ENCODE measurements at regions not wholly inside any gene's neighbourhood (a gene's known extent, or its start where the extent isn't known, plus 50 kb on each side); places are given as distances from the start of the nearest gene placed in this dataset.

GRCh38 chr15:27617013-27617412 is 482.1 kb downstream of the OCA2 start (continued):
- TF ChIP-seq REST (IDR thresholded peaks at IDR 0.05; ENCODE audit: unreplicated experiment) (no peak), JUNB (IDR thresholded peaks at IDR 0.05; ENCODE audit: unreplicated experiment) (no peak)

- peaks cover 6% of the 10 kb centered on the region; the same call in 1 of the 2 replicates for H3K36me3 ChIP-seq (ENCODE audit: insufficient read depth)
Measured at GRCh38 chr15:27608248-27608647, 490.9 kb downstream of the OCA2 start.

More at GRCh38 chr15:27608248-27608647, 490.9 kb downstream of the OCA2 start:
- DNase-seq (ENCODE audit: low spot score): peak; percentile 7
- no peaks in the 10 kb centered on the region for H3K79me2 ChIP-seq (replicated peaks; ENCODE audit: insufficient read depth)
- Mint-ChIP-seq H3K27ac (no peak overlapping the region), H3K4me1 (no peaks in the 10 kb centered on the region), H3K27me3 (ENCODE audit: insufficient read depth, low read depth, poor library complexity) (no peaks in the 10 kb centered on the region), H3K36me3 (ENCODE audit: low read depth) (peaks cover 10% of the 10 kb centered on the region; the same call in 2 of the 3 replicates), H3K4me3 (no peak overlapping the region), H3K9me3 (peaks cover 30% of the 10 kb centered on the region)
- no peak for ATAC-seq
- H3K9me2 ChIP-seq (ENCODE audit: insufficient read depth): peaks cover 6% of the 10 kb centered on the region; the same call in 1 of the 2 replicates
- TF ChIP-seq STAT1 (IDR thresholded peaks at IDR 0.05; ENCODE audit: unreplicated experiment): no peak
- TF ChIP-seq ETS1 (IDR thresholded peaks at IDR 0.05): no peak
- peak; percentile 10 to 41; a peak in 2 of 4 replicates for TF ChIP-seq CTCF (conservative IDR thresholded peaks at IDR 0.05; ENCODE audit: low read depth in 2 of 2)
- no peak overlapping the region for H2AFZ ChIP-seq
- H3K4me2 ChIP-seq: no peak overlapping the region
- no peaks in the 10 kb centered on the region for H3F3A ChIP-seq (replicated peaks; ENCODE audit: low read depth)
- no peak overlapping the region for H3K27ac ChIP-seq (ENCODE audit: low read depth)
- no peaks in the 10 kb centered on the region for H3K4me1 ChIP-seq (ENCODE audit: insufficient read depth)
- H4K20me1 ChIP-seq (replicated peaks; ENCODE audit: insufficient read depth): no peaks in the 10 kb centered on the region
- H3K27me3 ChIP-seq (ENCODE audit: insufficient read depth): no peaks in the 10 kb centered on the region
- no peak overlapping the region for H3K4me3 ChIP-seq
